NB4 (cell line): ENCODE measurements at regions not wholly inside any gene's neighbourhood (a gene's known extent, or its start where the extent isn't known, plus 50 kb on each side); places are given as distances from the start of the nearest gene placed in this dataset.

Experiments
- MYC ChIP-seq: IDR thresholded peaks from 2 replicates; pipeline ENCODE4 v1.6.1; 2011; ENCODE audit warnings: low read depth, low read length
- POLR2A ChIP-seq: IDR thresholded peaks from 2 replicates; pipeline ENCODE4 v1.6.1; 2011; ENCODE audit warnings: mild to moderate bottlenecking; ENCODE audit not compliant: insufficient read length; ENCODE audit errors: extremely low read depth
- TF ChIP-seq, protein P1 (sequence below): IDR thresholded peaks from one replicate; pipeline ENCODE4 v1.5.1; 2012; ENCODE audit warnings: low read depth, low read length
- TF ChIP-seq, protein P2 (sequence below): IDR thresholded peaks from 2 replicates; pipeline ENCODE4 v1.6.1; 2011; ENCODE audit warnings: low read depth, low read length

GRCh38 chr5:124279146-124279876 lies 467.1 kb downstream of the ZNF608 start:
- TF ChIP-seq, protein P1, sequence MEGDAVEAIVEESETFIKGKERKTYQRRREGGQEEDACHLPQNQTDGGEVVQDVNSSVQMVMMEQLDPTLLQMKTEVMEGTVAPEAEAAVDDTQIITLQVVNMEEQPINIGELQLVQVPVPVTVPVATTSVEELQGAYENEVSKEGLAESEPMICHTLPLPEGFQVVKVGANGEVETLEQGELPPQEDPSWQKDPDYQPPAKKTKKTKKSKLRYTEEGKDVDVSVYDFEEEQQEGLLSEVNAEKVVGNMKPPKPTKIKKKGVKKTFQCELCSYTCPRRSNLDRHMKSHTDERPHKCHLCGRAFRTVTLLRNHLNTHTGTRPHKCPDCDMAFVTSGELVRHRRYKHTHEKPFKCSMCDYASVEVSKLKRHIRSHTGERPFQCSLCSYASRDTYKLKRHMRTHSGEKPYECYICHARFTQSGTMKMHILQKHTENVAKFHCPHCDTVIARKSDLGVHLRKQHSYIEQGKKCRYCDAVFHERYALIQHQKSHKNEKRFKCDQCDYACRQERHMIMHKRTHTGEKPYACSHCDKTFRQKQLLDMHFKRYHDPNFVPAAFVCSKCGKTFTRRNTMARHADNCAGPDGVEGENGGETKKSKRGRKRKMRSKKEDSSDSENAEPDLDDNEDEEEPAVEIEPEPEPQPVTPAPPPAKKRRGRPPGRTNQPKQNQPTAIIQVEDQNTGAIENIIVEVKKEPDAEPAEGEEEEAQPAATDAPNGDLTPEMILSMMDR = no peak
- no peak for TF ChIP-seq POLR2A
- TF ChIP-seq, protein P2, sequence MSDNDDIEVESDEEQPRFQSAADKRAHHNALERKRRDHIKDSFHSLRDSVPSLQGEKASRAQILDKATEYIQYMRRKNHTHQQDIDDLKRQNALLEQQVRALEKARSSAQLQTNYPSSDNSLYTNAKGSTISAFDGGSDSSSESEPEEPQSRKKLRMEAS = no peak
- no peak for TF ChIP-seq MYC
